ENCODE measurements at regions not wholly inside any gene's neighbourhood (a gene's known extent, or its start where the extent isn't known, plus 50 kb on each side); places are given as distances from the start of the nearest gene placed in this dataset.

DNA sequence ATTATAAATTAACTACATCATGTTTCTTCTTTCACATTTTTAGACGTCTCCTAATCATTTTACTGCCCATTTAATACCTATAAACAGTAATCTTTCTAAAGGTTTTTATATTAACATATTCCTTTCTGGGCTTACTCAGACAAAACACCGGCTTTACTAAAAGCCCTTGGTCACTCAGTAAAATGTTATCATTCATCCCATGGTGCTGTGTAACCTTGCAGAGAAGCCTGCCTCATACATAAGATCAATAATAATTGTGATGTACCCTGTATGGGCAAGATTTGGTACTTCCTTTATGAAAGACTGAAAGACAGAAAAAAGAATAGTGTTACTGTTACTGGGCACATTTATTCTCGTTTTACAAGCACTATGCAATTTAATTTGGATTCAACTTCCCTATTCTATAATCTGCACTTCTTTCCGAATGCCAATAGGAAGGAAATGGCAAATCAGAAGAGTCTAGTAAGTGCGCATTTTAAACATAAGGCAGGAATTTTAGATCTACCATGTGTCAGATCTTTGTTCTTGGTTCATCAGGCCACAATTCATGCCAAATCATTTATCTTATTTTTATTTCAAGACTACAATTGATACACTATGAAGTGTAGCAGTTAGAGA is 522.2 kb downstream of the CSNK1G3 start:
- Mint-ChIP-seq H3K27me3 (no peaks in the 10 kb centered on the region), H3K4me3 (peak overlapping the region; percentile 61), H3K27ac (peak overlapping the region; percentile 23), H3K4me1 (peaks cover 35% of the 10 kb centered on the region), H3K9me3 (ENCODE audit: insufficient read depth) (no peaks in the 10 kb centered on the region)
- H3K4me2 ChIP-seq (replicated peaks; ENCODE audit: low read depth, low read length, poor library complexity, severe bottlenecking), result peak overlapping the region; percentile 69
- ATAC-seq (ENCODE audit: low read depth) (no peak), DNase-seq (peak; percentile 49)
- ChIA-PET POLR2A (no interaction called here), CTCF (interaction anchor here (1.1 to 1.4 kb wide), 2 partner anchors 10 to 23 kb away, joined by 3 to 4 read pairs; no protein-coding TSS in a partner anchor)
- no peak overlapping the region for H2AFZ ChIP-seq (ENCODE audit: insufficient read depth, low read depth, low read length, poor library complexity, severe bottlenecking)
- H3K27ac ChIP-seq (ENCODE audit: low read length in 2 of 2), result peak overlapping the region; percentile 45 to 71
- intact Hi-C loops (cut with micrococcal nuclease), result loop anchor here (5.0 kb wide), 1 partner anchor 128 kb away; no protein-coding TSS in a partner anchor
- no peaks in the 10 kb centered on the region for H3K9me3 ChIP-seq (ENCODE audit: control extremely low read depth in 1 of 3, control insufficient read depth in 2 of 3, insufficient read depth in 1 of 3, low read length in 2 of 3)
- H3K36me3 ChIP-seq (replicated peaks in 1 of 2; ENCODE audit: control extremely low read depth in 1 of 2, control insufficient read depth in 1 of 2, extremely low read depth in 1 of 2, insufficient read depth in 2 of 2, low read length in 1 of 2), result no peaks in the 10 kb centered on the region
- no CpG with 5 or more reads among the region's 5 CpGs for WGBS (ENCODE audit: insufficient coverage)
- no peak for TF ChIP-seq EZH2 (IDR thresholded peaks at IDR 0.05; ENCODE audit: borderline replicate concordance, insufficient read depth, low read depth, low read length, poor library complexity, severe bottlenecking)
- TF ChIP-seq, protein P1, sequence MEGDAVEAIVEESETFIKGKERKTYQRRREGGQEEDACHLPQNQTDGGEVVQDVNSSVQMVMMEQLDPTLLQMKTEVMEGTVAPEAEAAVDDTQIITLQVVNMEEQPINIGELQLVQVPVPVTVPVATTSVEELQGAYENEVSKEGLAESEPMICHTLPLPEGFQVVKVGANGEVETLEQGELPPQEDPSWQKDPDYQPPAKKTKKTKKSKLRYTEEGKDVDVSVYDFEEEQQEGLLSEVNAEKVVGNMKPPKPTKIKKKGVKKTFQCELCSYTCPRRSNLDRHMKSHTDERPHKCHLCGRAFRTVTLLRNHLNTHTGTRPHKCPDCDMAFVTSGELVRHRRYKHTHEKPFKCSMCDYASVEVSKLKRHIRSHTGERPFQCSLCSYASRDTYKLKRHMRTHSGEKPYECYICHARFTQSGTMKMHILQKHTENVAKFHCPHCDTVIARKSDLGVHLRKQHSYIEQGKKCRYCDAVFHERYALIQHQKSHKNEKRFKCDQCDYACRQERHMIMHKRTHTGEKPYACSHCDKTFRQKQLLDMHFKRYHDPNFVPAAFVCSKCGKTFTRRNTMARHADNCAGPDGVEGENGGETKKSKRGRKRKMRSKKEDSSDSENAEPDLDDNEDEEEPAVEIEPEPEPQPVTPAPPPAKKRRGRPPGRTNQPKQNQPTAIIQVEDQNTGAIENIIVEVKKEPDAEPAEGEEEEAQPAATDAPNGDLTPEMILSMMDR (IDR thresholded peaks at IDR 0.05), result no peak
- peak overlapping the region; percentile 34 for H3K9ac ChIP-seq (ENCODE audit: low read length)
- no peaks in the 10 kb centered on the region for H4K20me1 ChIP-seq (ENCODE audit: control insufficient read depth, insufficient read depth, low read length, poor library complexity, severe bottlenecking)
- H3K79me2 ChIP-seq (ENCODE audit: control insufficient read depth, insufficient read depth, low read length), result no peaks in the 10 kb centered on the region
- H3K27me3 ChIP-seq (replicated peaks in 1 of 4; ENCODE audit: control extremely low read depth in 1 of 4, control insufficient read depth in 3 of 4, insufficient read depth in 4 of 4, low read length in 3 of 4), result no peaks in the 10 kb centered on the region
- H3K4me3 ChIP-seq (ENCODE audit: control extremely low read depth in 1 of 5, extremely low read depth in 1 of 5, insufficient read depth in 1 of 5, low read depth in 2 of 5, low read length in 4 of 5), result peak overlapping the region in 1 of 5 experiments; percentile 31
- peaks cover 22 to 33% of the 10 kb centered on the region in 2 donors for H3K4me1 ChIP-seq (ENCODE audit: control insufficient read depth in 2 of 2, insufficient read depth in 2 of 2, low read length in 2 of 2)

DNA sequence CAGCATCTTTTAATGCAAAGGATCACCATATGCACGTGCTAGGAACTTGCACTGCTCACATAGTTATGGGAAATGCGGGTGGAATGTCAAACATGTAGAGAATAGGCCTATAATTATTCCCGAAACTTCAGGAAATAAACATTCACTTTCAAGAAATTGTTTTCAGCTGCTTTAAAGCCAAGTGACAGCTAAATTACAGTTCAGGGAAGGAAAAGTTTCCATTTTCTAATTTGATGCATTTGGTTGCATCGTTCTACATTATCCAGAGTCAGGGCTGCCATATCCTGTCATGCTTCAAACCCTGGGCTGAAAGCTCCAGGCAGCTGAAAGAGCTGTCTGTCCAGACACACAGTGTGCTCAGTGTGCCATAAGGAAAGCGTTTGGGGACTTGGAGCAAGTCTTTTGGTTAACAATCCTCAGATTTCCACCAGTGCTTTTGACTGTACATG is 518.1 kb downstream of the CSNK1G3 start:
- no peaks in the 10 kb centered on the region for H3K79me2 ChIP-seq (ENCODE audit: control insufficient read depth, insufficient read depth, low read length)
- DNase-seq, result no peak
- no peaks in the 10 kb centered on the region for H3K27me3 ChIP-seq (replicated peaks in 1 of 4; ENCODE audit: control extremely low read depth in 1 of 4, control insufficient read depth in 3 of 4, insufficient read depth in 4 of 4, low read length in 3 of 4)
- H3K4me3 Mint-ChIP-seq, result no peak overlapping the region
- H3K9me3 ChIP-seq (ENCODE audit: control extremely low read depth in 1 of 3, control insufficient read depth in 2 of 3, insufficient read depth in 1 of 3, low read length in 2 of 3), result no peaks in the 10 kb centered on the region
- 95% methylated on average over 2 of the region's 5 CpGs for WGBS (ENCODE audit: insufficient coverage)
- ChIA-PET POLR2A (no interaction called here), CTCF (no interaction called here)
- no peak overlapping the region for H3K4me3 ChIP-seq (ENCODE audit: control extremely low read depth in 1 of 5, extremely low read depth in 1 of 5, insufficient read depth in 1 of 5, low read depth in 2 of 5, low read length in 4 of 5)
- peaks cover 23% of the 10 kb centered on the region for H3K4me1 Mint-ChIP-seq
- no peaks in the 10 kb centered on the region for H4K20me1 ChIP-seq (ENCODE audit: control insufficient read depth, insufficient read depth, low read length, poor library complexity, severe bottlenecking)
- no peak overlapping the region for H3K27ac Mint-ChIP-seq
- ATAC-seq (ENCODE audit: low read depth), result no peak
- intact Hi-C loops (cut with micrococcal nuclease), result loop anchor here (5.0 kb wide), 1 partner anchor 132 kb away; no protein-coding TSS in a partner anchor
- H3K27me3 Mint-ChIP-seq, result peaks cover 3% of the 10 kb centered on the region
- H3K9me3 Mint-ChIP-seq (ENCODE audit: insufficient read depth), result no peaks in the 10 kb centered on the region
- no peak overlapping the region for H2AFZ ChIP-seq (ENCODE audit: insufficient read depth, low read depth, low read length, poor library complexity, severe bottlenecking)
- no peak for TF ChIP-seq EZH2 (IDR thresholded peaks at IDR 0.05; ENCODE audit: borderline replicate concordance, insufficient read depth, low read depth, low read length, poor library complexity, severe bottlenecking)
- TF ChIP-seq, protein P1 (IDR thresholded peaks at IDR 0.05), result no peak
- no peak overlapping the region for H3K9ac ChIP-seq (ENCODE audit: low read length)
- H3K27ac ChIP-seq (ENCODE audit: low read length in 2 of 2), result no peak overlapping the region
- H3K4me2 ChIP-seq (replicated peaks; ENCODE audit: low read depth, low read length, poor library complexity, severe bottlenecking), result no peak overlapping the region
- no peaks in the 10 kb centered on the region for H3K36me3 ChIP-seq (replicated peaks in 1 of 2; ENCODE audit: control extremely low read depth in 1 of 2, control insufficient read depth in 1 of 2, extremely low read depth in 1 of 2, insufficient read depth in 2 of 2, low read length in 1 of 2)
- H3K4me1 ChIP-seq (ENCODE audit: control insufficient read depth in 2 of 2, insufficient read depth in 2 of 2, low read length in 2 of 2), result peaks cover 17 to 19% of the 10 kb centered on the region in 2 donors
